H1 (cell line): ENCODE measurements at regions not wholly inside any gene's neighbourhood (a gene's known extent, or its start where the extent isn't known, plus 50 kb on each side); places are given as distances from the start of the nearest gene placed in this dataset.

Experiments used
- CTCF ChIA-PET: fragments of 300-600 bp; sonication (Branson Sonifier 250); formaldehyde crosslinking; loops from one replicate; lab custom pipeline; 2021; ENCODE audit not compliant: partially characterized antibody; lab: Charles Lee
- POLR2A ChIA-PET: fragments of 300-600 bp; sonication (Branson Sonifier 250); formaldehyde crosslinking; loops from one replicate; lab custom pipeline; 2021; ENCODE audit warnings: inconsistent platforms; ENCODE audit not compliant: partially characterized antibody; lab: Charles Lee
- DNase-seq, 2 experiments: peaks; one replicate each; pipeline versions ENCODE4 v3.0.0 to v3.0.0-alpha.2; 2010 to 2022; ENCODE audit warnings: low spot score in 2 of 2, low read depth in 1 of 2, mixed read lengths in 1 of 2
- FAIRE-seq: peaks from 2 replicates; lab custom pipeline; 2011; peaks lifted over from hg19 to GRCh38; lab: Jason Lieb, UNC
- H2AFZ ChIP-seq: 2 replicates; pipeline ENCODE4 v1.8.1; 2012; ENCODE audit warnings: low read length, inconsistent platforms
- H2AK5ac ChIP-seq: 2 replicates; pipeline ENCODE4 v1.6.1; 2013; ENCODE audit warnings: low read depth, low read length
- H2BK120ac ChIP-seq: replicated peaks from 2 replicates; pipeline ENCODE3; 2013; ENCODE audit warnings: low read depth, low read length, inconsistent platforms
- H2BK12ac ChIP-seq: 2 replicates; pipeline ENCODE4 v1.6.1; 2013; ENCODE audit warnings: low read depth, low read length
- H2BK15ac ChIP-seq: 2 replicates; pipeline ENCODE4 v1.6.1; 2013; ENCODE audit warnings: low read length
- H2BK20ac ChIP-seq: 2 replicates; pipeline ENCODE4 v1.6.1; 2013; ENCODE audit warnings: low read length
- H2BK5ac ChIP-seq: 2 replicates; pipeline ENCODE4 v1.6.1; 2013; ENCODE audit warnings: low read depth, low read length
- H3K14ac ChIP-seq: 2 replicates; pipeline ENCODE4 v1.6.1; 2013; ENCODE audit warnings: inconsistent platforms; ENCODE audit not compliant: insufficient read length
- H3K18ac ChIP-seq: 2 replicates; pipeline ENCODE4 v1.6.1; 2013; ENCODE audit warnings: low read length; ENCODE audit errors: extremely low read depth
- H3K23ac ChIP-seq: 2 replicates; pipeline ENCODE4 v1.6.1; 2013; ENCODE audit warnings: inconsistent platforms; ENCODE audit not compliant: insufficient read length
- H3K23me2 ChIP-seq: 2 replicates; pipeline ENCODE4 v1.6.1; 2013; ENCODE audit warnings: low read depth, low read length
- H3K27ac ChIP-seq: 2 replicates; pipeline ENCODE4 v1.6.1; 2011; ENCODE audit warnings: low read depth, low read length, inconsistent platforms
- H3K27me3 ChIP-seq, 4 experiments: replicated peaks in 1 of 4; 1 replicate in 1 of 4; 2 replicates in 3 of 4; pipeline versions ENCODE4 v1.6.1 to v1.8.1; 2011 to 2013; ENCODE audit warnings: low read length in 3 of 4, mild to moderate bottlenecking in 3 of 4, inconsistent platforms in 2 of 4, mixed read lengths in 2 of 4, moderate library complexity in 1 of 4; ENCODE audit not compliant: control insufficient read depth in 3 of 4, insufficient read depth in 3 of 4; ENCODE audit errors: extremely low read depth in 1 of 4
- H3K36me3 ChIP-seq, 4 experiments: 2 replicates each; pipeline versions ENCODE4 v1.6.1 to v1.8.1; 2011 to 2013; ENCODE audit warnings: mild to moderate bottlenecking in 4 of 4, low read length in 3 of 4, moderate library complexity in 2 of 4, control low read depth in 1 of 4, inconsistent platforms in 1 of 4; ENCODE audit not compliant: insufficient read depth in 4 of 4, control insufficient read depth in 2 of 4
- H3K4ac ChIP-seq: replicated peaks from 2 replicates; pipeline ENCODE3; 2013; ENCODE audit warnings: low read length, low read depth, mixed read lengths, inconsistent platforms; ENCODE audit not compliant: insufficient read length
- H3K4me1 ChIP-seq, 4 experiments: replicated peaks in 1 of 4; 1 replicate in 1 of 4; 2 replicates in 3 of 4; pipeline versions ENCODE4 v1.6.1 to v1.8.1; 2011 to 2013; ENCODE audit warnings: low read length in 3 of 4, inconsistent platforms in 2 of 4, mixed read lengths in 1 of 4; ENCODE audit not compliant: insufficient read depth in 4 of 4, control insufficient read depth in 3 of 4
- H3K4me2 ChIP-seq, 2 experiments: 2 replicates each; pipeline versions ENCODE4 v1.6.1 to v1.8.1; 2011 to 2013; ENCODE audit warnings: low read depth in 2 of 2, low read length in 2 of 2, control low read depth in 1 of 2, inconsistent platforms in 1 of 2, mild to moderate bottlenecking in 1 of 2; ENCODE audit not compliant: insufficient read depth in 1 of 2
- H3K4me3 ChIP-seq, 4 experiments: fragments of 200-600, 300-600 bp in 1 of 4; sonication (generic), shearing (Covaris generic), sonication (Bioruptor Twin) in 1 of 4; 2 replicates each; pipeline versions ENCODE4 v1.5.1 to v1.8.1; 2011 to 2016; ENCODE audit warnings: low read length in 4 of 4, low read depth in 3 of 4, control low read depth in 2 of 4, inconsistent platforms in 2 of 4, mild to moderate bottlenecking in 2 of 4, mixed read lengths in 1 of 4, moderate library complexity in 1 of 4; ENCODE audit not compliant: insufficient read depth in 2 of 4; ENCODE audit errors: extremely low read depth in 1 of 4
- H3K56ac ChIP-seq: replicated peaks from 2 replicates; pipeline ENCODE3; 2013; ENCODE audit warnings: low read depth, mild to moderate bottlenecking, mixed read lengths, low read length, inconsistent platforms; ENCODE audit not compliant: insufficient read length
- H3K79me1 ChIP-seq: 2 replicates; pipeline ENCODE4 v1.6.1; 2013; ENCODE audit warnings: low read depth, low read length, control low read depth
- H3K79me2 ChIP-seq, 2 experiments: 2 replicates each; pipeline versions ENCODE4 v1.6.1 to v1.8.1; 2012 to 2013; ENCODE audit warnings: low read length in 2 of 2, mild to moderate bottlenecking in 2 of 2, inconsistent platforms in 1 of 2; ENCODE audit not compliant: insufficient read depth in 2 of 2, control insufficient read depth in 1 of 2
- H3K9ac ChIP-seq, 4 experiments: replicated peaks in 1 of 4; 1 replicate in 1 of 4; 2 replicates in 3 of 4; pipeline versions ENCODE4 v1.6.1 to v1.8.1; 2011 to 2013; ENCODE audit warnings: low read depth in 3 of 4, low read length in 3 of 4, control low read depth in 2 of 4, mild to moderate bottlenecking in 2 of 4, moderate library complexity in 2 of 4, inconsistent platforms in 1 of 4; ENCODE audit errors: extremely low read depth in 1 of 4
- H3K9me3 ChIP-seq, 2 experiments: 2 replicates each; pipeline versions ENCODE4 v1.6.1 to v1.8.1; 2012 to 2013; ENCODE audit warnings: mild to moderate bottlenecking in 2 of 2, moderate library complexity in 2 of 2, control low read depth in 1 of 2, inconsistent platforms in 1 of 2, low read depth in 1 of 2, low read length in 1 of 2, mixed read lengths in 1 of 2; ENCODE audit not compliant: insufficient read depth in 2 of 2
- H4K20me1 ChIP-seq, 2 experiments: replicated peaks in 1 of 2; 2 replicates each; pipeline versions ENCODE3 to v1.8.1; 2011 to 2013; ENCODE audit warnings: inconsistent platforms in 2 of 2, low read length in 2 of 2, mild to moderate bottlenecking in 1 of 2; ENCODE audit not compliant: insufficient read depth in 2 of 2, control insufficient read depth in 1 of 2
- H4K5ac ChIP-seq: 2 replicates; pipeline ENCODE4 v1.6.1; 2013; ENCODE audit warnings: low read length, low read depth, mixed read lengths, inconsistent platforms; ENCODE audit not compliant: insufficient read length
- H4K8ac ChIP-seq: 2 replicates; pipeline ENCODE4 v1.8.0; 2013; ENCODE audit warnings: mild to moderate bottlenecking, moderate library complexity, low read length, inconsistent platforms; ENCODE audit not compliant: insufficient read depth; ENCODE audit errors: extremely low read depth
- H4K91ac ChIP-seq: replicated peaks from 2 replicates; pipeline ENCODE3; 2013; ENCODE audit warnings: low read length, mixed read lengths, inconsistent platforms; ENCODE audit not compliant: insufficient read length
- TAF7 ChIP-seq: optimal IDR thresholded peaks from 2 replicates; pipeline ENCODE3; 2011; ENCODE audit warnings: low read depth, mild to moderate bottlenecking, inconsistent platforms, low read length, moderate library complexity, borderline replicate concordance
- WGBS, 2 experiments: shearing (Covaris generic) in 1 of 2; methylation state at CpG; one replicate each; pipeline versions ENCODE4 v1.1.6 to v1.1.7; 2013 to 2015; ENCODE audit warnings: low lambda C conversion rate in 2 of 2, mixed read lengths in 2 of 2, inconsistent platforms in 1 of 2, low coverage in 1 of 2, missing lambda C conversion rate in 1 of 2; ENCODE audit not compliant: insufficient replicate concordance in 2 of 2, insufficient coverage in 1 of 2, insufficient read length in 1 of 2; ENCODE audit errors: extremely low coverage in 1 of 2, missing lambda C conversion rate in 1 of 2; 5-methylcytosine and 5-hydroxymethylcytosine counted together

DNA sequence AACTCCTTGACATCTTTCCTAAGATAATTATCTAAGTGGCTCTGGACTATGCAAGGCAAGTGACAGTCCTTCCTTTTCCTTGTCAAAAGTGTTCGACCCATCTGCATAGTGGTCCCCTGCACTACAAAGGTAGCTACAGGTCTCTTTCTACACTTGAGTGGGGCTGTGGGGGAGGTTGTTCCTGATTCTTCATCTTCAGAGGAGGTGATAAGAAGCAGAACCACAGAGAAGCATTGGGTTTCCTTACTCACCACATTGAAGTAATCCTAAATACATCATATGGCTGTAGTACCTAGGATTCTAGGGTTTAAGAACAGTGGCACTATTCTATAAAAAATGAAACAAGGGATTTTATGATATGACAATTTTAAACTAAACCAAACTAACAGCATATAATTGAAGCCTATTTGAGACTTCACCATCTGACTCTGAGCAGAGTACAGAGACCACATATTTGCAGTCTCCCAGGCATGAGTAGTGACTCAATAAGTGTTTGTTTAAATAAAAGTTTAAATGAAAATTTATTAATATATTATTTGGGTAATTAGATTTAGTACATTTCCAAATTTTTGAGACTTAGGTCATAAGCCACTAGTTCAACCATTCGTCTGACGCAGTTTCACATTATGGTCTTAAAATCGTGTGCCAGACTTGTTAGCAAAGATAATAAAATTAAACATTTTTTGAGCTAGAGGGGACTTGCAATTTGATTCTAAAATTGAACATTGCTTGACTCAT, 54.9 kb upstream of the NEK7 start:
- H3K4me2 ChIP-seq, result no peak overlapping the region
- H3K4me3 ChIP-seq, result no peak overlapping the region
- H3K79me1 ChIP-seq, result no peaks in the 10 kb centered on the region
- H3K23me2 ChIP-seq, result no peaks in the 10 kb centered on the region
- H3K14ac ChIP-seq, result no peak overlapping the region
- no peak overlapping the region for H3K56ac ChIP-seq
- H2BK5ac ChIP-seq, result no peak overlapping the region
- no peaks in the 10 kb centered on the region for H4K20me1 ChIP-seq
- no peaks in the 10 kb centered on the region for H3K4me1 ChIP-seq
- H2BK120ac ChIP-seq, result no peak overlapping the region
- FAIRE-seq (no peak), DNase-seq (no peak)
- no peak overlapping the region for H3K27ac ChIP-seq
- H4K5ac ChIP-seq, result no peak overlapping the region
- no peak overlapping the region for H2BK12ac ChIP-seq
- H3K79me2 ChIP-seq, result no peaks in the 10 kb centered on the region
- H2AFZ ChIP-seq, result no peak overlapping the region
- H2BK15ac ChIP-seq, result no peak overlapping the region
- no peaks in the 10 kb centered on the region for H3K36me3 ChIP-seq
- H3K9ac ChIP-seq, result no peak overlapping the region
- ChIA-PET CTCF (interaction anchor here (0.9 to 1.3 kb wide), 4 partner anchors 10 to 57 kb away, joined by 3 to 5 read pairs (median 4); no protein-coding TSS in a partner anchor), POLR2A (interaction anchor here (0.7 kb wide), 1 partner anchor 54 kb away, joined by 3 read pairs; no protein-coding TSS in a partner anchor)
- H3K27me3 ChIP-seq, result no peaks in the 10 kb centered on the region
- WGBS, 2 experiments, result 60% methylated on average over 4 of the region's 4 CpGs; no CpG with 5 or more reads in 1 of the 2 experiments
- no peak overlapping the region for H4K8ac ChIP-seq
- TF ChIP-seq TAF7, result no peak
- H3K9me3 ChIP-seq, result no peaks in the 10 kb centered on the region
- H3K4ac ChIP-seq, result no peak overlapping the region
- H4K91ac ChIP-seq, result no peak overlapping the region
- no peak overlapping the region for H3K23ac ChIP-seq
- no peak overlapping the region for H2AK5ac ChIP-seq
- no peak overlapping the region for H2BK20ac ChIP-seq
- no peak overlapping the region for H3K18ac ChIP-seq
